ENCODE measurements at regions not wholly inside any gene's neighbourhood (a gene's known extent, or its start where the extent isn't known, plus 50 kb on each side); places are given as distances from the start of the nearest gene placed in this dataset.

- intact Hi-C loops (cut with micrococcal nuclease), result no loop called here
- no peak overlapping the region for H3K27ac Mint-ChIP-seq
- H3K9me3 Mint-ChIP-seq, result no peaks in the 10 kb centered on the region
Observed at GRCh38 chr12:129959889-129960288, 56.1 kb upstream of the TMEM132D start.

GRCh38 chr12:129961091-129961490 is 57.3 kb upstream of the TMEM132D start:
- H3K4me3 Mint-ChIP-seq, result no peak overlapping the region
- peaks cover 18% of the 10 kb centered on the region for H3K27me3 Mint-ChIP-seq (ENCODE audit: low read depth)
- CTCF ChIA-PET, result no interaction called here
- no peaks in the 10 kb centered on the region for H3K4me1 Mint-ChIP-seq (ENCODE audit: low read depth)
- no peak overlapping the region for H3K27ac Mint-ChIP-seq
- H3K36me3 Mint-ChIP-seq (ENCODE audit: low read depth), result no peaks in the 10 kb centered on the region
- no peaks in the 10 kb centered on the region for H3K9me3 Mint-ChIP-seq
- DNase-seq, result no peak
- intact Hi-C loops (cut with micrococcal nuclease), result no loop called here

More at GRCh38 chr12:129959889-129960288, 56.1 kb upstream of the TMEM132D start:
- Mint-ChIP-seq H3K4me3 (no peak overlapping the region), H3K4me1 (ENCODE audit: low read depth) (no peaks in the 10 kb centered on the region), H3K27me3 (ENCODE audit: low read depth) (peaks cover 18% of the 10 kb centered on the region), H3K36me3 (ENCODE audit: low read depth) (no peaks in the 10 kb centered on the region)
- CTCF ChIA-PET, result no interaction called here
- DNase-seq, result no peak

- H3K27me3 Mint-ChIP-seq (ENCODE audit: low read depth), result peaks cover 18% of the 10 kb centered on the region
- H3K9me3 Mint-ChIP-seq, result no peaks in the 10 kb centered on the region
- intact Hi-C loops (cut with micrococcal nuclease), result no loop called here
- no peak overlapping the region for H3K27ac Mint-ChIP-seq
- no peak overlapping the region for H3K4me3 Mint-ChIP-seq
- no peaks in the 10 kb centered on the region for H3K4me1 Mint-ChIP-seq (ENCODE audit: low read depth)
- no peak for DNase-seq
- CTCF ChIA-PET, result no interaction called here
- H3K36me3 Mint-ChIP-seq (ENCODE audit: low read depth), result no peaks in the 10 kb centered on the region
Observed at GRCh38 chr12:129961856-129962255, 58.0 kb upstream of the TMEM132D start.

- no peak for DNase-seq
- H3K4me3 Mint-ChIP-seq, result no peak overlapping the region
- no peaks in the 10 kb centered on the region for H3K4me1 Mint-ChIP-seq (ENCODE audit: low read depth)
- CTCF ChIA-PET, result no interaction called here
- no peak overlapping the region for H3K27ac Mint-ChIP-seq
- no peaks in the 10 kb centered on the region for H3K9me3 Mint-ChIP-seq
- intact Hi-C loops (cut with micrococcal nuclease), result no loop called here
- peaks cover 18% of the 10 kb centered on the region for H3K27me3 Mint-ChIP-seq (ENCODE audit: low read depth)
- no peaks in the 10 kb centered on the region for H3K36me3 Mint-ChIP-seq (ENCODE audit: low read depth)
Observed at GRCh38 chr12:129964300-129964699, 60.5 kb upstream of the TMEM132D start.

GRCh38 chr12:129964826-129965457 is 61.1 kb upstream of the TMEM132D start:
- Mint-ChIP-seq H3K27me3 (ENCODE audit: low read depth) (peaks cover 19% of the 10 kb centered on the region), H3K4me3 (no peak overlapping the region), H3K36me3 (ENCODE audit: low read depth) (no peaks in the 10 kb centered on the region), H3K9me3 (no peaks in the 10 kb centered on the region), H3K27ac (no peak overlapping the region), H3K4me1 (ENCODE audit: low read depth) (no peaks in the 10 kb centered on the region)
- CTCF ChIA-PET, result no interaction called here
- no peak for DNase-seq
- intact Hi-C loops (cut with micrococcal nuclease), result no loop called here

- Mint-ChIP-seq H3K4me3 (no peak overlapping the region), H3K27me3 (ENCODE audit: low read depth) (peaks cover 30% of the 10 kb centered on the region), H3K27ac (no peak overlapping the region), H3K9me3 (no peaks in the 10 kb centered on the region), H3K4me1 (ENCODE audit: low read depth) (no peaks in the 10 kb centered on the region), H3K36me3 (ENCODE audit: low read depth) (no peaks in the 10 kb centered on the region)
- intact Hi-C loops (cut with micrococcal nuclease), result no loop called here
- CTCF ChIA-PET, result no interaction called here
- DNase-seq, result no peak
Observed at GRCh38 chr12:129966146-129966995, 62.5 kb upstream of the TMEM132D start.

- CTCF ChIA-PET, result no interaction called here
- H3K4me1 Mint-ChIP-seq (ENCODE audit: low read depth), result no peaks in the 10 kb centered on the region
- H3K9me3 Mint-ChIP-seq, result no peaks in the 10 kb centered on the region
- H3K27me3 Mint-ChIP-seq (ENCODE audit: low read depth), result peaks cover 13% of the 10 kb centered on the region
- no peak overlapping the region for H3K27ac Mint-ChIP-seq
- intact Hi-C loops (cut with micrococcal nuclease), result no loop called here
- no peak for DNase-seq
- no peak overlapping the region for H3K4me3 Mint-ChIP-seq
- no peaks in the 10 kb centered on the region for H3K36me3 Mint-ChIP-seq (ENCODE audit: low read depth)
Observed at GRCh38 chr12:129971721-129972120, 67.9 kb upstream of the TMEM132D start.

- intact Hi-C loops (cut with micrococcal nuclease), result no loop called here
- H3K27ac Mint-ChIP-seq, result no peak overlapping the region
- no peaks in the 10 kb centered on the region for H3K9me3 Mint-ChIP-seq
- CTCF ChIA-PET, result no interaction called here
- no peaks in the 10 kb centered on the region for H3K4me1 Mint-ChIP-seq (ENCODE audit: low read depth)
- H3K36me3 Mint-ChIP-seq (ENCODE audit: low read depth), result no peaks in the 10 kb centered on the region
- peaks cover 13% of the 10 kb centered on the region for H3K27me3 Mint-ChIP-seq (ENCODE audit: low read depth)
- no peak overlapping the region for H3K4me3 Mint-ChIP-seq
- DNase-seq, result no peak
Observed at GRCh38 chr12:129973236-129973961, 69.6 kb upstream of the TMEM132D start.

- intact Hi-C loops (cut with micrococcal nuclease), result no loop called here
- Mint-ChIP-seq H3K27me3 (ENCODE audit: low read depth) (peaks cover 12% of the 10 kb centered on the region), H3K4me3 (no peak overlapping the region), H3K9me3 (peaks cover 7% of the 10 kb centered on the region), H3K27ac (no peak overlapping the region), H3K36me3 (ENCODE audit: low read depth) (no peaks in the 10 kb centered on the region), H3K4me1 (ENCODE audit: low read depth) (no peaks in the 10 kb centered on the region)
- CTCF ChIA-PET, result interaction anchor here (0.6 to 1.9 kb wide), 2 partner anchors 30 to 1494 kb away, joined by 3 to 5 read pairs; no protein-coding TSS in a partner anchor
- no peak for DNase-seq
Observed at GRCh38 chr12:129984106-129984505, 80.3 kb upstream of the TMEM132D start.

- intact Hi-C loops (cut with micrococcal nuclease), result no loop called here
- H3K4me3 Mint-ChIP-seq, result no peak overlapping the region
- peaks cover 13% of the 10 kb centered on the region for H3K9me3 Mint-ChIP-seq
- no peak overlapping the region for H3K27ac Mint-ChIP-seq
- H3K27me3 Mint-ChIP-seq (ENCODE audit: low read depth), result peaks cover 13% of the 10 kb centered on the region
- CTCF ChIA-PET, result no interaction called here
- no peaks in the 10 kb centered on the region for H3K4me1 Mint-ChIP-seq (ENCODE audit: low read depth)
- no peak for DNase-seq
- no peaks in the 10 kb centered on the region for H3K36me3 Mint-ChIP-seq (ENCODE audit: low read depth)
Observed at GRCh38 chr12:129987841-129988240, 84.0 kb upstream of the TMEM132D start.

- Mint-ChIP-seq H3K4me3 (no peak overlapping the region), H3K27me3 (ENCODE audit: low read depth) (peaks cover 17% of the 10 kb centered on the region), H3K9me3 (peaks cover 7% of the 10 kb centered on the region), H3K27ac (no peak overlapping the region), H3K36me3 (ENCODE audit: low read depth) (no peaks in the 10 kb centered on the region), H3K4me1 (ENCODE audit: low read depth) (no peaks in the 10 kb centered on the region)
- intact Hi-C loops (cut with micrococcal nuclease), result no loop called here
- DNase-seq, result no peak
- CTCF ChIA-PET, result no interaction called here
Observed at GRCh38 chr12:129994634-129995033, 90.8 kb upstream of the TMEM132D start.

- Mint-ChIP-seq H3K27me3 (ENCODE audit: low read depth) (peaks cover 20% of the 10 kb centered on the region), H3K4me3 (no peak overlapping the region), H3K27ac (no peak overlapping the region), H3K9me3 (peaks cover 5% of the 10 kb centered on the region), H3K36me3 (ENCODE audit: low read depth) (no peaks in the 10 kb centered on the region), H3K4me1 (ENCODE audit: low read depth) (no peaks in the 10 kb centered on the region)
- intact Hi-C loops (cut with micrococcal nuclease), result no loop called here
- DNase-seq, result no peak
- CTCF ChIA-PET, result interaction anchor here (0.5 kb wide), 1 partner anchor 1063 kb away, joined by 4 read pairs; no protein-coding TSS in a partner anchor
Observed at GRCh38 chr12:129997239-129997638, 93.4 kb upstream of the TMEM132D start.
